ENCODE measurements at regions not wholly inside any gene's neighbourhood (a gene's known extent, or its start where the extent isn't known, plus 50 kb on each side); places are given as distances from the start of the nearest gene placed in this dataset.
"Not testable (repeated sequence)": the region's sequence is repeated elsewhere in the genome, so short reads cannot be mapped to it uniquely, and the experiment has no call there.

GRCh38 chr4:141484298-141484697 lies 152.1 kb upstream of the IL15 start:
- not testable (repeated sequence) for H3K4me1 Mint-ChIP-seq (ENCODE audit: low read depth); H3K4me3 Mint-ChIP-seq; H3K27ac Mint-ChIP-seq; H3K36me3 Mint-ChIP-seq; H3K27me3 Mint-ChIP-seq
- peaks cover 32% of the 10 kb centered on the region for H3K9me3 Mint-ChIP-seq (ENCODE audit: low read depth)

DNA sequence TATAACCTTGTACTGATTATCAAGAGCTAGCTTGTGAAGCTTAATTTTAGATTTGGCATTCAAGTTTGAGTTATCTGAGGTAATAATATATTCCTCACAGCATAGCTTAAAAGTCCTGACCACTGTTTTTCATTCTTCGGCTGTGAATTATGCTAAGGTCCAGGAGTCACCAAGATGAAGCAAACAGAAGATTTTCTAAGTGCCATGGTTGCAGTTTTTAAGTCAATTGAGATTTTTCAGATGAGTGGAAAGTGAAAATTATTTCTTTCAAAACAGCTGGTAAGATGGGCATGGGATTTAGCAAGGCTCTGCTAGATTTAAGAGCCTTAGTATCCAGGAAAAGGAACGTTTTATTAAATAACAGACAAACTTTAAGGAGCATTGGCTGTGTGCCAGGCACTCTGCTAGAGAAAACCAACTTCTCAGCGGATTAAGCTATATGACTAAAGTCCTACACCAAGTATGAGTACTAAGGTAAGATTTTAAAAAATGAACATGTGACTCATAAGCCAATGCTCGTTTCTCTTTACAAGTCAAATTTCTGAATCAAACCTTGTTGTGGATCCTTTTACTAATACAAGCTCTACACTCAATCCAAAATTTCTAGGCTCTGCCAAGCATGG lies 149.9 kb upstream of the IL15 start:
- Mint-ChIP-seq H3K4me3 (no peak overlapping the region), H3K27me3 (no peaks in the 10 kb centered on the region), H3K27ac (no peak overlapping the region), H3K4me1 (ENCODE audit: low read depth) (no peaks in the 10 kb centered on the region), H3K9me3 (ENCODE audit: low read depth) (peaks cover 12% of the 10 kb centered on the region), H3K36me3 (no peaks in the 10 kb centered on the region)

GRCh38 chr4:141497627-141498026 lies 138.8 kb upstream of the IL15 start:
- Mint-ChIP-seq H3K27me3 (no peaks in the 10 kb centered on the region), H3K36me3 (no peaks in the 10 kb centered on the region), H3K9me3 (ENCODE audit: low read depth) (no peaks in the 10 kb centered on the region), H3K4me3 (no peak overlapping the region), H3K27ac (no peak overlapping the region), H3K4me1 (ENCODE audit: low read depth) (no peaks in the 10 kb centered on the region)

- Mint-ChIP-seq H3K27me3 (no peaks in the 10 kb centered on the region), H3K36me3 (no peaks in the 10 kb centered on the region), H3K4me1 (ENCODE audit: low read depth) (no peaks in the 10 kb centered on the region), H3K4me3 (no peak overlapping the region), H3K9me3 (ENCODE audit: low read depth) (no peaks in the 10 kb centered on the region), H3K27ac (no peak overlapping the region)
Observed at GRCh38 chr4:141499261-141499853, 137.0 kb upstream of the IL15 start.

- no peaks in the 10 kb centered on the region for H3K9me3 Mint-ChIP-seq (ENCODE audit: low read depth)
- H3K4me1 Mint-ChIP-seq (ENCODE audit: low read depth), result no peaks in the 10 kb centered on the region
- H3K36me3 Mint-ChIP-seq, result no peaks in the 10 kb centered on the region
- no peaks in the 10 kb centered on the region for H3K27me3 Mint-ChIP-seq
- no peak overlapping the region for H3K4me3 Mint-ChIP-seq
- no peak overlapping the region for H3K27ac Mint-ChIP-seq
Observed at GRCh38 chr4:141501395-141501794, 135.0 kb upstream of the IL15 start.

GRCh38 chr4:141501931-141502330 lies 134.5 kb upstream of the IL15 start:
- Mint-ChIP-seq H3K4me1 (ENCODE audit: low read depth) (no peaks in the 10 kb centered on the region), H3K9me3 (ENCODE audit: low read depth) (no peaks in the 10 kb centered on the region), H3K4me3 (no peak overlapping the region), H3K27me3 (no peaks in the 10 kb centered on the region), H3K36me3 (no peaks in the 10 kb centered on the region), H3K27ac (no peak overlapping the region)

- Mint-ChIP-seq H3K9me3 (ENCODE audit: low read depth) (no peaks in the 10 kb centered on the region), H3K27ac (no peak overlapping the region), H3K36me3 (no peaks in the 10 kb centered on the region)
Observed at GRCh38 chr4:141502755-141503154, 133.6 kb upstream of the IL15 start.

GRCh38 chr4:141503260-141503659 lies 133.1 kb upstream of the IL15 start:
- Mint-ChIP-seq H3K36me3 (no peaks in the 10 kb centered on the region), H3K4me1 (ENCODE audit: low read depth) (no peaks in the 10 kb centered on the region), H3K27ac (no peak overlapping the region), H3K9me3 (ENCODE audit: low read depth) (no peaks in the 10 kb centered on the region), H3K4me3 (no peak overlapping the region), H3K27me3 (no peaks in the 10 kb centered on the region)

More at GRCh38 chr4:141502755-141503154, 133.6 kb upstream of the IL15 start:
- no peak overlapping the region for H3K4me3 Mint-ChIP-seq
- no peaks in the 10 kb centered on the region for H3K4me1 Mint-ChIP-seq (ENCODE audit: low read depth)
- H3K27me3 Mint-ChIP-seq, result no peaks in the 10 kb centered on the region

GRCh38 chr4:141511055-141511454 lies 125.3 kb upstream of the IL15 start:
- H3K36me3 Mint-ChIP-seq, result no peaks in the 10 kb centered on the region
- H3K4me3 Mint-ChIP-seq, result no peak overlapping the region
- H3K27ac Mint-ChIP-seq, result no peak overlapping the region
- H3K9me3 Mint-ChIP-seq (ENCODE audit: low read depth), result peaks cover 6% of the 10 kb centered on the region
- no peaks in the 10 kb centered on the region for H3K4me1 Mint-ChIP-seq (ENCODE audit: low read depth)
- no peaks in the 10 kb centered on the region for H3K27me3 Mint-ChIP-seq

- H3K27ac Mint-ChIP-seq, result no peak overlapping the region
- H3K9me3 Mint-ChIP-seq (ENCODE audit: low read depth), result peaks cover 6% of the 10 kb centered on the region
- H3K27me3 Mint-ChIP-seq, result no peaks in the 10 kb centered on the region
- H3K4me1 Mint-ChIP-seq (ENCODE audit: low read depth), result no peaks in the 10 kb centered on the region
- H3K4me3 Mint-ChIP-seq, result no peak overlapping the region
- H3K36me3 Mint-ChIP-seq, result no peaks in the 10 kb centered on the region
Observed at GRCh38 chr4:141513866-141514265, 122.5 kb upstream of the IL15 start.

GRCh38 chr4:141518222-141518621 lies 118.2 kb upstream of the IL15 start:
- H3K4me3 Mint-ChIP-seq, result no peak overlapping the region
- no peaks in the 10 kb centered on the region for H3K4me1 Mint-ChIP-seq (ENCODE audit: low read depth)
- H3K27ac Mint-ChIP-seq, result no peak overlapping the region
- H3K36me3 Mint-ChIP-seq, result no peaks in the 10 kb centered on the region
- no peaks in the 10 kb centered on the region for H3K9me3 Mint-ChIP-seq (ENCODE audit: low read depth)
- H3K27me3 Mint-ChIP-seq, result peaks cover 2% of the 10 kb centered on the region

- peaks cover 2% of the 10 kb centered on the region for H3K27me3 Mint-ChIP-seq
- no peak overlapping the region for H3K4me3 Mint-ChIP-seq
- H3K4me1 Mint-ChIP-seq (ENCODE audit: low read depth), result no peaks in the 10 kb centered on the region
- H3K36me3 Mint-ChIP-seq, result no peaks in the 10 kb centered on the region
- H3K9me3 Mint-ChIP-seq (ENCODE audit: low read depth), result peaks cover 11% of the 10 kb centered on the region
- H3K27ac Mint-ChIP-seq, result no peak overlapping the region
Observed at GRCh38 chr4:141524116-141524515, 112.3 kb upstream of the IL15 start.

DNA sequence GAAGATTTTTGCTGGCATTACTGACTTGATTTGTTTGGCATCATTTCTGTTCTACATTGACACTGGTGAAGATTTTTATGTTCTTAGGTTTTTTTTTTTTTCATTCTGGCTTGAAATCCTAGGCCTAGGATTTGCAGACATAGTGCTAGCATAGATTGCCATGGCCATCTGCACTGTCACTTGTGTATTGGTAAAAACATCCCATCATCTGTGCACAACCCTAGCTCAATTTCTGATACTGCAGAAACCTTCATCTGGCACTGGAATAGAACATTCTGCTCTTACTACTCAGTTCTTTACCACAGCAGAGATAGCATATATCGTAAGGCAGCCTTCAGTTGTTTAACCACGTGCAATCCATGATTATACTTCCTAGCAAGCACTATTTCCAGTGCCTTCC lies 111.5 kb upstream of the IL15 start:
- Mint-ChIP-seq H3K27me3 (peaks cover 2% of the 10 kb centered on the region), H3K36me3 (no peaks in the 10 kb centered on the region), H3K4me1 (ENCODE audit: low read depth) (no peaks in the 10 kb centered on the region), H3K27ac (no peak overlapping the region), H3K4me3 (no peak overlapping the region), H3K9me3 (ENCODE audit: low read depth) (peaks cover 14% of the 10 kb centered on the region)

GRCh38 chr4:141530627-141531026 lies 105.8 kb upstream of the IL15 start:
- H3K36me3 Mint-ChIP-seq, result no peaks in the 10 kb centered on the region
- no peak overlapping the region for H3K27ac Mint-ChIP-seq
- H3K27me3 Mint-ChIP-seq, result no peaks in the 10 kb centered on the region
- H3K4me3 Mint-ChIP-seq, result no peak overlapping the region
- peaks cover 14% of the 10 kb centered on the region for H3K9me3 Mint-ChIP-seq (ENCODE audit: low read depth)
- H3K4me1 Mint-ChIP-seq (ENCODE audit: low read depth), result no peaks in the 10 kb centered on the region

DNA sequence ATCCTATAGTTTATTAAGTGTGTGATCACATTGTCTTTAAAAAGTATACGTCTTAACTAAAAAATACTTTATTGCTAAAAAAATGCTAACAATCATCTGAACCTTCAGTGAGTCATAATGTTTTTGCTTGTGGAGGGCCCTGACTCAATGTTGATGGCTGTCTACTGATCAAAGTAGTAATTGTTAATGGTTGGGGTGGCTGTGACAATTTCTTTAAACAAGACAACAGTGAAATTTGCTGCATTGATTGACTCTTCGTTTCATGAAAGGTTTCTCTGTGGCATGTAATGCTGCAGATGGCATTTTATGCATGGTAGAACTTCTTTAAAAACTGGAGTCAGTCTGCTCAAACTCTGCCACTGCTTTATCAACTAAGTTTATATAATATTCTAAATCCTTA lies 101.4 kb upstream of the IL15 start:
- H3K9me3 Mint-ChIP-seq (ENCODE audit: low read depth), result peaks cover 7% of the 10 kb centered on the region

DNA sequence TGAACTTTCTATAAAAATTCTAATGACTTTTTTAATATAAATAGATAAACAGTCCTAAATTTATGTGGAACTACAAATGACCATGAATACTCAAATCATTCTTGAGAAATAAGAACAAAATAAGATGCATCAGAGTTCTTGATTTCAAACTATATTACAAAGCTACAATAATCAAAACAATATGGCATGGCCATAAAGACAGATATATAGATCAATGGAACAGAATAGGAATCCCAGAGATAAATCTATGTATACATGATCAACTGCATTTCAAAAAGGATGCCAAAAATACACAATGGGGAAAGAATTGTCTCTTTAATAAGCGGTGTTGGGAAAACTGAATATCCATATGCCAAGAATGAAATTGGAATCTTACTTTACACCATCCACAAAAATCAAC lies 98.4 kb upstream of the IL15 start:
- no peaks in the 10 kb centered on the region for H3K27me3 Mint-ChIP-seq
- H3K4me3 Mint-ChIP-seq, result no peak overlapping the region
- no peaks in the 10 kb centered on the region for H3K4me1 Mint-ChIP-seq (ENCODE audit: low read depth)
- no peaks in the 10 kb centered on the region for H3K36me3 Mint-ChIP-seq
- H3K9me3 Mint-ChIP-seq (ENCODE audit: low read depth), result peaks cover 7% of the 10 kb centered on the region
- H3K27ac Mint-ChIP-seq, result no peak overlapping the region

More for the DNA sequence above, 101.4 kb upstream of the IL15 start:
- Mint-ChIP-seq H3K27me3 (no peaks in the 10 kb centered on the region), H3K27ac (no peak overlapping the region), H3K4me3 (no peak overlapping the region), H3K4me1 (ENCODE audit: low read depth) (no peaks in the 10 kb centered on the region), H3K36me3 (no peaks in the 10 kb centered on the region)

All from activated naive CD8-positive, alpha-beta T cell (primary cell).